ENCODE measurements at regions not wholly inside any gene's neighbourhood (a gene's known extent, or its start where the extent isn't known, plus 50 kb on each side); places are given as distances from the start of the nearest gene placed in this dataset.

DNA sequence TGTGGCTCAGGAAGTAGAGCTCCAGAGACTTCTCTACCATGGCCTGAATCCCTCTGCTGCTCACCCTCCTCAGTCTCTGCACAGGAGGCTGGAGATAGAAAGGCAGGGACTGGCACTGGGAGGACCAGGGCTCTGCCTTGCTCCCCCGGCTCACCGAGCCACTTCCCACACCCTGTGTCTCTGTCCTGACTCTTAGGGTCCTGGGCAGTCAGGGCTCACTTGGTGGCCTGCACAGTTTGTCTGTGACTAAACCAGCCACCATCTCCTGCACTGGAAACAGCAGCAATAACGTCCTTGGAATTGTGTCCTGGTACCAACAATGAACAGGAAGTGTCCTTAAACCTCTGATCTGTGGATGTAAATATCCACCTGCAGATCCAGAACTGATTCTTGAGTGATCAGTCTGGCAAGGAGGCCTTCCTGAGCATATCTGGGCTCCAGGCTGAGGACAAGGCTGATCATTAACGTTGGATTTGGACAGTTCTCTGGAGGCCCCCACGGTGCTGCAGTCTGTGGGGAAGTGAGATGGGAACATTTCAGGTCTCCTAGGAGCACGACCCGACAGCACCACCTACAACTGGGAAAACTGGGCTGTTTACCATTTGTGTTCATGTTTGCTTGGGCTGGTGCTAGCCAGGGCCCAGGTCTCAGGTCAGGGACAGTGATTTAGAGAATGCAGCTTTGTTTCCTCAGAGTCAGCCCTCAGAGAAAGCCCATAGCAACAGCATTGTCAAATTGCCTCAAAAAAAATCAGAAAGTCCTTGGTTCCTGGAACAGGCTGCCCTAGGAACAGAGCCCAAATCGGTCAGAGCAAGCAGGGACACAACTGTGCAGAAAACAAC, 82.5 kb downstream of the ZNF280B start (continued):
- no peak for TF ChIP-seq ZNF770 (CRISPR knock-in tag; IDR thresholded peaks at IDR 0.05)
- TF ChIP-seq PHF21A (CRISPR knock-in tag; IDR thresholded peaks at IDR 0.05), result peak; percentile 75
- no peak for TF ChIP-seq ZNF274 (CRISPR knock-in tag; IDR thresholded peaks at IDR 0.05)
- TF ChIP-seq, protein P1, sequence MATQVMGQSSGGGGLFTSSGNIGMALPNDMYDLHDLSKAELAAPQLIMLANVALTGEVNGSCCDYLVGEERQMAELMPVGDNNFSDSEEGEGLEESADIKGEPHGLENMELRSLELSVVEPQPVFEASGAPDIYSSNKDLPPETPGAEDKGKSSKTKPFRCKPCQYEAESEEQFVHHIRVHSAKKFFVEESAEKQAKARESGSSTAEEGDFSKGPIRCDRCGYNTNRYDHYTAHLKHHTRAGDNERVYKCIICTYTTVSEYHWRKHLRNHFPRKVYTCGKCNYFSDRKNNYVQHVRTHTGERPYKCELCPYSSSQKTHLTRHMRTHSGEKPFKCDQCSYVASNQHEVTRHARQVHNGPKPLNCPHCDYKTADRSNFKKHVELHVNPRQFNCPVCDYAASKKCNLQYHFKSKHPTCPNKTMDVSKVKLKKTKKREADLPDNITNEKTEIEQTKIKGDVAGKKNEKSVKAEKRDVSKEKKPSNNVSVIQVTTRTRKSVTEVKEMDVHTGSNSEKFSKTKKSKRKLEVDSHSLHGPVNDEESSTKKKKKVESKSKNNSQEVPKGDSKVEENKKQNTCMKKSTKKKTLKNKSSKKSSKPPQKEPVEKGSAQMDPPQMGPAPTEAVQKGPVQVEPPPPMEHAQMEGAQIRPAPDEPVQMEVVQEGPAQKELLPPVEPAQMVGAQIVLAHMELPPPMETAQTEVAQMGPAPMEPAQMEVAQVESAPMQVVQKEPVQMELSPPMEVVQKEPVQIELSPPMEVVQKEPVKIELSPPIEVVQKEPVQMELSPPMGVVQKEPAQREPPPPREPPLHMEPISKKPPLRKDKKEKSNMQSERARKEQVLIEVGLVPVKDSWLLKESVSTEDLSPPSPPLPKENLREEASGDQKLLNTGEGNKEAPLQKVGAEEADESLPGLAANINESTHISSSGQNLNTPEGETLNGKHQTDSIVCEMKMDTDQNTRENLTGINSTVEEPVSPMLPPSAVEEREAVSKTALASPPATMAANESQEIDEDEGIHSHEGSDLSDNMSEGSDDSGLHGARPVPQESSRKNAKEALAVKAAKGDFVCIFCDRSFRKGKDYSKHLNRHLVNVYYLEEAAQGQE (IDR thresholded peaks at IDR 0.05; ENCODE audit: borderline replicate concordance in 1 of 2, low read depth in 1 of 2, low read length in 2 of 2), result no peak
- TF ChIP-seq YY1 (IDR thresholded peaks at IDR 0.05; ENCODE audit: insufficient read depth, insufficient replicate concordance, low read depth, low read length), result no peak
- TF ChIP-seq PBX2 (CRISPR knock-in tag; IDR thresholded peaks at IDR 0.05), result no peak
- TF ChIP-seq ZBTB38 (CRISPR knock-in tag; IDR thresholded peaks at IDR 0.05), result no peak
- TF ChIP-seq PBX3 (CRISPR knock-in tag; IDR thresholded peaks at IDR 0.05; ENCODE audit: borderline replicate concordance), result no peak
- TF ChIP-seq, protein P2, sequence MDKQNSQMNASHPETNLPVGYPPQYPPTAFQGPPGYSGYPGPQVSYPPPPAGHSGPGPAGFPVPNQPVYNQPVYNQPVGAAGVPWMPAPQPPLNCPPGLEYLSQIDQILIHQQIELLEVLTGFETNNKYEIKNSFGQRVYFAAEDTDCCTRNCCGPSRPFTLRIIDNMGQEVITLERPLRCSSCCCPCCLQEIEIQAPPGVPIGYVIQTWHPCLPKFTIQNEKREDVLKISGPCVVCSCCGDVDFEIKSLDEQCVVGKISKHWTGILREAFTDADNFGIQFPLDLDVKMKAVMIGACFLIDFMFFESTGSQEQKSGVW (CRISPR knock-in tag; IDR thresholded peaks at IDR 0.05; ENCODE audit: borderline replicate concordance), result no peak
- TF ChIP-seq, protein P3, sequence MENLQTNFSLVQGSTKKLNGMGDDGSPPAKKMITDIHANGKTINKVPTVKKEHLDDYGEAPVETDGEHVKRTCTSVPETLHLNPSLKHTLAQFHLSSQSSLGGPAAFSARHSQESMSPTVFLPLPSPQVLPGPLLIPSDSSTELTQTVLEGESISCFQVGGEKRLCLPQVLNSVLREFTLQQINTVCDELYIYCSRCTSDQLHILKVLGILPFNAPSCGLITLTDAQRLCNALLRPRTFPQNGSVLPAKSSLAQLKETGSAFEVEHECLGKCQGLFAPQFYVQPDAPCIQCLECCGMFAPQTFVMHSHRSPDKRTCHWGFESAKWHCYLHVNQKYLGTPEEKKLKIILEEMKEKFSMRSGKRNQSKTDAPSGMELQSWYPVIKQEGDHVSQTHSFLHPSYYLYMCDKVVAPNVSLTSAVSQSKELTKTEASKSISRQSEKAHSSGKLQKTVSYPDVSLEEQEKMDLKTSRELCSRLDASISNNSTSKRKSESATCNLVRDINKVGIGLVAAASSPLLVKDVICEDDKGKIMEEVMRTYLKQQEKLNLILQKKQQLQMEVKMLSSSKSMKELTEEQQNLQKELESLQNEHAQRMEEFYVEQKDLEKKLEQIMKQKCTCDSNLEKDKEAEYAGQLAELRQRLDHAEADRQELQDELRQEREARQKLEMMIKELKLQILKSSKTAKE (CRISPR knock-in tag; IDR thresholded peaks at IDR 0.05; ENCODE audit: borderline replicate concordance), result no peak
- TF ChIP-seq CENPX (CRISPR knock-in tag; IDR thresholded peaks at IDR 0.05), result no peak
- TF ChIP-seq PRDM15 (CRISPR knock-in tag; IDR thresholded peaks at IDR 0.05), result no peak

Data from HepG2 (cell line).